ENCODE measurements at regions not wholly inside any gene's neighbourhood (a gene's known extent, or its start where the extent isn't known, plus 50 kb on each side); places are given as distances from the start of the nearest gene placed in this dataset.

- Mint-ChIP-seq H3K27me3 (ENCODE audit: insufficient read depth, low read depth, poor library complexity) (peaks cover 2% of the 10 kb centered on the region), H3K27ac (no peak overlapping the region), H3K4me3 (no peak overlapping the region), H3K9me3 (no peaks in the 10 kb centered on the region), H3K4me1 (peaks cover 22% of the 10 kb centered on the region), H3K36me3 (ENCODE audit: low read depth) (no peaks in the 10 kb centered on the region)
- Histone ChIP-seq H3K4me2 (no peak overlapping the region), H3K79me2 (replicated peaks; ENCODE audit: insufficient read depth) (no peaks in the 10 kb centered on the region), H3K4me3 (no peak overlapping the region), H3F3A (replicated peaks; ENCODE audit: low read depth) (no peaks in the 10 kb centered on the region), H3K27ac (ENCODE audit: low read depth) (no peak overlapping the region), H2AFZ (no peak overlapping the region), H3K4me1 (ENCODE audit: insufficient read depth) (peaks cover 3% of the 10 kb centered on the region; the same call in 1 of the 2 replicates), H3K27me3 (ENCODE audit: insufficient read depth) (no peaks in the 10 kb centered on the region), H3K36me3 (ENCODE audit: insufficient read depth) (no peaks in the 10 kb centered on the region), H3K9me2 (ENCODE audit: insufficient read depth) (no peaks in the 10 kb centered on the region; the same call in 1 of the 2 replicates), H4K20me1 (replicated peaks; ENCODE audit: insufficient read depth) (no peaks in the 10 kb centered on the region)
- no peak for DNase-seq (ENCODE audit: low spot score)
- TF ChIP-seq JUNB (IDR thresholded peaks at IDR 0.05; ENCODE audit: unreplicated experiment) (no peak), EZH2phosphoT487 (IDR thresholded peaks at IDR 0.05; ENCODE audit: unreplicated experiment) (no peak), CTCF (conservative IDR thresholded peaks at IDR 0.05; ENCODE audit: low read depth in 2 of 2) (no peak), CREB1 (CRISPR knock-in tag; IDR thresholded peaks at IDR 0.05; ENCODE audit: low read depth) (no peak), ZNF331 (CRISPR knock-in tag; IDR thresholded peaks at IDR 0.05; ENCODE audit: low read depth) (no peak), REST (IDR thresholded peaks at IDR 0.05; ENCODE audit: unreplicated experiment) (no peak), STAT1 (IDR thresholded peaks at IDR 0.05; ENCODE audit: unreplicated experiment) (no peak), ZNF114 (CRISPR knock-in tag; IDR thresholded peaks at IDR 0.05) (no peak), ZNF462 (CRISPR knock-in tag; IDR thresholded peaks at IDR 0.05) (no peak), ETS1 (IDR thresholded peaks at IDR 0.05) (no peak), EZH2 (IDR thresholded peaks at IDR 0.05; ENCODE audit: low read depth, unreplicated experiment) (no peak), NANOG (IDR thresholded peaks at IDR 0.05; ENCODE audit: borderline replicate concordance) (no peak), POLR2AphosphoS5 (IDR thresholded peaks at IDR 0.05; ENCODE audit: low read depth) (no peak)
- no peak for ATAC-seq
Measured at GRCh38 chr6:108755257-108756240, 92.7 kb upstream of the ARMC2 start.

Measured in GM23338 (cell line).